ENCODE measurements at regions not wholly inside any gene's neighbourhood (a gene's known extent, or its start where the extent isn't known, plus 50 kb on each side); places are given as distances from the start of the nearest gene placed in this dataset.

GRCh38 chr7:51444936-51445335 lies 128.3 kb upstream of the COBL start:
- Histone ChIP-seq H4K91ac (replicated peaks; ENCODE audit: insufficient read length, low read length) (no peak overlapping the region), H2BK15ac (ENCODE audit: low read length) (no peak overlapping the region; the same call in 1 of the 2 replicates), H3K18ac (ENCODE audit: extremely low read depth, low read length) (no peak overlapping the region), H3K4ac (replicated peaks; ENCODE audit: insufficient read length, low read depth, low read length) (no peak overlapping the region), H3K4me3 (ENCODE audit: extremely low read depth in 1 of 4, insufficient read depth in 2 of 4, low read depth in 3 of 4, low read length in 4 of 4) (no peak overlapping the region), H2AFZ (ENCODE audit: low read length) (no peak overlapping the region), H2BK20ac (ENCODE audit: low read length) (no peak overlapping the region), H3K79me2 (ENCODE audit: control insufficient read depth in 1 of 2, insufficient read depth in 2 of 2, low read length in 2 of 2) (no peaks in the 10 kb centered on the region), H3K79me1 (ENCODE audit: low read depth, low read length) (no peaks in the 10 kb centered on the region), H3K9me3 (ENCODE audit: insufficient read depth in 2 of 2, low read depth in 1 of 2, low read length in 1 of 2) (peaks cover 10 to 12% of the 10 kb centered on the region in 2 experiments; a peak in 3 of 4 replicates), H2AK5ac (ENCODE audit: low read depth, low read length) (no peak overlapping the region), H4K8ac (ENCODE audit: extremely low read depth, insufficient read depth, low read length) (no peak overlapping the region), H2BK5ac (ENCODE audit: low read depth, low read length) (no peak overlapping the region), H2BK12ac (ENCODE audit: low read depth, low read length) (no peak overlapping the region), H3K23ac (ENCODE audit: insufficient read length) (no peak overlapping the region), H3K27me3 (replicated peaks in 1 of 4; ENCODE audit: control insufficient read depth in 3 of 4, extremely low read depth in 1 of 4, insufficient read depth in 3 of 4, low read length in 3 of 4) (no peaks in the 10 kb centered on the region), H3K36me3 (ENCODE audit: control insufficient read depth in 2 of 4, insufficient read depth in 4 of 4, low read length in 3 of 4) (no peaks in the 10 kb centered on the region; a peak in 1 of 8 replicates), H3K4me2 (ENCODE audit: insufficient read depth in 1 of 2, low read depth in 2 of 2, low read length in 2 of 2) (no peak overlapping the region), H4K5ac (ENCODE audit: insufficient read length, low read depth, low read length) (no peak overlapping the region), H3K9ac (replicated peaks in 1 of 4; ENCODE audit: extremely low read depth in 1 of 4, low read depth in 3 of 4, low read length in 3 of 4) (no peak overlapping the region), H3K27ac (ENCODE audit: low read depth, low read length) (no peak overlapping the region), H2BK120ac (replicated peaks; ENCODE audit: low read depth, low read length) (no peak overlapping the region), H3K14ac (ENCODE audit: insufficient read length) (no peak overlapping the region), H3K4me1 (replicated peaks in 1 of 4; ENCODE audit: control insufficient read depth in 3 of 4, insufficient read depth in 4 of 4, low read length in 3 of 4) (peaks cover 0 to 10% (median 1%) of the 10 kb centered on the region in 4 experiments; a peak in 4 of 7 replicates), H4K20me1 (replicated peaks in 1 of 2; ENCODE audit: control insufficient read depth in 1 of 2, insufficient read depth in 2 of 2, low read length in 2 of 2) (no peaks in the 10 kb centered on the region), H3K56ac (replicated peaks; ENCODE audit: insufficient read length, low read depth, low read length) (no peak overlapping the region), H3K23me2 (ENCODE audit: low read depth, low read length) (0 out of 2 replicates have a peak, but pooled peaks cover 2% of the 10 kb centered on the region)
- CTCF ChIA-PET (ENCODE audit: partially characterized antibody), result interaction anchor here (1.5 to 5.3 kb wide), 4 partner anchors 9 to 15 kb away, joined by 3 to 41 read pairs (median 9); no protein-coding TSS in a partner anchor
- DNase-seq (ENCODE audit: low read depth in 1 of 2, low spot score in 2 of 2) (no peak), FAIRE-seq (no peak)
- TF ChIP-seq TBP (IDR thresholded peaks at IDR 0.05; ENCODE audit: low read depth, low read length), result no peak
- TF ChIP-seq SP4 (IDR thresholded peaks at IDR 0.05; ENCODE audit: low read length), result no peak
- no peak for TF ChIP-seq CHD2 (IDR thresholded peaks at IDR 0.05; ENCODE audit: low read length)
- no peak for TF ChIP-seq MAX (IDR thresholded peaks at IDR 0.05)
- TF ChIP-seq CBX5 (IDR thresholded peaks at IDR 0.05; ENCODE audit: low read depth, low read length), result no peak
- TF ChIP-seq SRF (IDR thresholded peaks at IDR 0.05; ENCODE audit: low read depth, low read length), result no peak
- TF ChIP-seq SAP30 (IDR thresholded peaks at IDR 0.05; ENCODE audit: insufficient read depth, insufficient replicate concordance, low read length), result no peak
- no peak for TF ChIP-seq RBBP5 (IDR thresholded peaks at IDR 0.05; ENCODE audit: borderline replicate concordance, low read depth, low read length)
- no peak for TF ChIP-seq CREB1 (IDR thresholded peaks at IDR 0.05)
- WGBS, 2 experiments (ENCODE audit: extremely low coverage in 1 of 2, insufficient coverage in 1 of 2, insufficient read length in 1 of 2, insufficient replicate concordance in 2 of 2, low coverage in 1 of 2, low lambda C conversion rate in 2 of 2, missing lambda C conversion rate in 1 of 2), result 74% methylated on average over 1 of the region's 1 CpG; no CpG with 5 or more reads in 1 of the 2 experiments
- POLR2A ChIA-PET (ENCODE audit: partially characterized antibody), result no interaction called here

Measured in H1 (cell line).